ENCODE measurements at regions not wholly inside any gene's neighbourhood (a gene's known extent, or its start where the extent isn't known, plus 50 kb on each side); places are given as distances from the start of the nearest gene placed in this dataset.

DNA sequence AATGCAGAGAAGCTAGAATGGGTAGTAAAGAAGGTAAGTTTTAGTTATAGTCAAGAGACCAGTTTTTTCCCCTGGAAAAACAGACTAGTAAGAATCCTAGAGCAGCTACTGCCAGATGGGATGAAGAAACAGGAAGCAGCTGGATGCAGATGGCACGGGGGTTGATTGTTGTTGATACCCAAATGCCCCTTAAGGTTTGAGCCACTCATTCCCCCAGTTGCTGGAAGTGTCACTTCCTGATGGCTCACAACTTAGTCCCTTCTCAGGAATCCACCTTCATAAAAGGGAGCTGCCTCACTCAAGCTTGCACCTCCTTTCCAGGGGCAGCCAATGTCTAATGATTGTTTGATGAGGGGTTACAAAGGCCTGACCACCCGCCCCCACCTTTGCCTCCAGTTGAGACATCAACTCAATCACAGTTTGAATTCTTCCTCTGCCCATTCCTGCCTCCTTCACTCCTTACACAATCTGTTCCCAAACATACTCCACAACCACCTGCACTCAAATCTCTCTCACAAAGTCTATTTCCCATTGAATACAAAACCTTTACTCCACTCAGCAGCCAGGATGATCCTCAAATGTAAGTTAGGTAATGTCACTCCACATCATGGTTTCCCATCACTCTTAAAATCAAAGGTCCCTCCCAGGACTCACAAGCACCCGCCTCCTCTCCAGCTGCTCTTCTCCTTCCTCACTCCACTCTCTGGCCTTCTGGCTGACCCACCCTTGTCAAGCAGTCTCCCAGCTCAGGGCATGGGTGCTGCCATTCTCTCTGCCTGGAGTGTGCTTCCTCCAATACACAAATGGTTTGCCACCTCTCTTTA, 450.1 kb upstream of the THBS1 start:
- Histone ChIP-seq H3K9me3 (ENCODE audit: control insufficient read depth, insufficient read depth, low read length) (no peaks in the 10 kb centered on the region), H3K4me2 (ENCODE audit: low read length) (no peak overlapping the region), H3K27me3 (ENCODE audit: control insufficient read depth, low read length) (no peaks in the 10 kb centered on the region), H3K79me2 (ENCODE audit: control insufficient read depth, low read length) (no peaks in the 10 kb centered on the region), H3K4me1 (ENCODE audit: control insufficient read depth, low read length) (no peaks in the 10 kb centered on the region), H3K4me3 (ENCODE audit: low read length) (no peak overlapping the region), H3K27ac (ENCODE audit: low read depth, low read length) (no peak overlapping the region), H3F3A (ENCODE audit: control insufficient read depth, insufficient read depth) (no peaks in the 10 kb centered on the region), H4K20me1 (ENCODE audit: control insufficient read depth, insufficient read depth, low read depth, low read length) (no peaks in the 10 kb centered on the region), H3K9me2 (replicated peaks; ENCODE audit: control insufficient read depth, low read length) (no peaks in the 10 kb centered on the region), H3K36me3 (ENCODE audit: control insufficient read depth, low read length) (no peaks in the 10 kb centered on the region)
- TF ChIP-seq EZH2phosphoT487 (IDR thresholded peaks at IDR 0.05; ENCODE audit: borderline replicate concordance, low read length), result no peak
- TF ChIP-seq, protein P1, sequence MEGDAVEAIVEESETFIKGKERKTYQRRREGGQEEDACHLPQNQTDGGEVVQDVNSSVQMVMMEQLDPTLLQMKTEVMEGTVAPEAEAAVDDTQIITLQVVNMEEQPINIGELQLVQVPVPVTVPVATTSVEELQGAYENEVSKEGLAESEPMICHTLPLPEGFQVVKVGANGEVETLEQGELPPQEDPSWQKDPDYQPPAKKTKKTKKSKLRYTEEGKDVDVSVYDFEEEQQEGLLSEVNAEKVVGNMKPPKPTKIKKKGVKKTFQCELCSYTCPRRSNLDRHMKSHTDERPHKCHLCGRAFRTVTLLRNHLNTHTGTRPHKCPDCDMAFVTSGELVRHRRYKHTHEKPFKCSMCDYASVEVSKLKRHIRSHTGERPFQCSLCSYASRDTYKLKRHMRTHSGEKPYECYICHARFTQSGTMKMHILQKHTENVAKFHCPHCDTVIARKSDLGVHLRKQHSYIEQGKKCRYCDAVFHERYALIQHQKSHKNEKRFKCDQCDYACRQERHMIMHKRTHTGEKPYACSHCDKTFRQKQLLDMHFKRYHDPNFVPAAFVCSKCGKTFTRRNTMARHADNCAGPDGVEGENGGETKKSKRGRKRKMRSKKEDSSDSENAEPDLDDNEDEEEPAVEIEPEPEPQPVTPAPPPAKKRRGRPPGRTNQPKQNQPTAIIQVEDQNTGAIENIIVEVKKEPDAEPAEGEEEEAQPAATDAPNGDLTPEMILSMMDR (IDR thresholded peaks at IDR 0.05; ENCODE audit: low read depth, low read length, poor library complexity, severe bottlenecking), result no peak

- H3K9me3 ChIP-seq (ENCODE audit: control insufficient read depth, insufficient read depth, low read length), result no peaks in the 10 kb centered on the region
- H3F3A ChIP-seq (ENCODE audit: control insufficient read depth, insufficient read depth), result no peaks in the 10 kb centered on the region
- no peak for TF ChIP-seq EZH2phosphoT487 (IDR thresholded peaks at IDR 0.05; ENCODE audit: borderline replicate concordance, low read length)
- TF ChIP-seq, protein P1 (IDR thresholded peaks at IDR 0.05; ENCODE audit: low read depth, low read length, poor library complexity, severe bottlenecking), result no peak
- H3K4me2 ChIP-seq (ENCODE audit: low read length), result no peak overlapping the region
- no peaks in the 10 kb centered on the region for H3K4me1 ChIP-seq (ENCODE audit: control insufficient read depth, low read length)
- H3K36me3 ChIP-seq (ENCODE audit: control insufficient read depth, low read length), result no peaks in the 10 kb centered on the region
- H4K20me1 ChIP-seq (ENCODE audit: control insufficient read depth, insufficient read depth, low read depth, low read length), result no peaks in the 10 kb centered on the region
- no peak overlapping the region for H3K27ac ChIP-seq (ENCODE audit: low read depth, low read length)
- no peaks in the 10 kb centered on the region for H3K9me2 ChIP-seq (replicated peaks; ENCODE audit: control insufficient read depth, low read length)
- H3K27me3 ChIP-seq (ENCODE audit: control insufficient read depth, low read length), result no peaks in the 10 kb centered on the region
- no peak overlapping the region for H3K4me3 ChIP-seq (ENCODE audit: low read length)
- H3K79me2 ChIP-seq (ENCODE audit: control insufficient read depth, low read length), result no peaks in the 10 kb centered on the region
Observed at GRCh38 chr15:39131609-39132008, 449.3 kb upstream of the THBS1 start.

DNA sequence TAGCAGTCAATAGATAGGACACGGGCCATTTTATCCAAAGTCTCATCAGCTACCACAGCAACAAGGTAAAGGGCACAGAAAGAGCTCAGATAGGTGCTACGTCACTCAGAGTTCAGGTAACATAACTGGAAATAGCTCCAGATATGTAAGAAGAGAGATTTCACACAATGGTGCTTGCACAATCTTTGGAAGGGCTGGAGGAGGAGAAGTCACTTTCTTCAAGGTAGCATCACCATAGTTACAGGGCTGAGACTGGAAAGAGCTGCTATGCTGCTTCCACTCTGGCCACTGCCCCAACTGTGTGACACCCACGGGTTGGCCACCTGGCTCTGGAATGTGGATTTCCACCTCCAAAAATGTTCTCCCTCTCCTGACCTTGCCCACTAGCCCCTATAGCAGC, 448.8 kb upstream of the THBS1 start:
- H3K9me3 ChIP-seq (ENCODE audit: control insufficient read depth, insufficient read depth, low read length), result no peaks in the 10 kb centered on the region
- no peaks in the 10 kb centered on the region for H3K27me3 ChIP-seq (ENCODE audit: control insufficient read depth, low read length)
- H3K4me1 ChIP-seq (ENCODE audit: control insufficient read depth, low read length), result no peaks in the 10 kb centered on the region
- H3K36me3 ChIP-seq (ENCODE audit: control insufficient read depth, low read length), result no peaks in the 10 kb centered on the region
- H3K4me2 ChIP-seq (ENCODE audit: low read length), result no peak overlapping the region
- H3K4me3 ChIP-seq (ENCODE audit: low read length), result no peak overlapping the region
- no peak for TF ChIP-seq EZH2phosphoT487 (IDR thresholded peaks at IDR 0.05; ENCODE audit: borderline replicate concordance, low read length)
- TF ChIP-seq, protein P1 (IDR thresholded peaks at IDR 0.05; ENCODE audit: low read depth, low read length, poor library complexity, severe bottlenecking), result no peak
- no peaks in the 10 kb centered on the region for H3K79me2 ChIP-seq (ENCODE audit: control insufficient read depth, low read length)
- H3K9me2 ChIP-seq (replicated peaks; ENCODE audit: control insufficient read depth, low read length), result no peaks in the 10 kb centered on the region
- H3K27ac ChIP-seq (ENCODE audit: low read depth, low read length), result no peak overlapping the region
- no peaks in the 10 kb centered on the region for H4K20me1 ChIP-seq (ENCODE audit: control insufficient read depth, insufficient read depth, low read depth, low read length)
- H3F3A ChIP-seq (ENCODE audit: control insufficient read depth, insufficient read depth), result no peaks in the 10 kb centered on the region
